ENCODE measurements at regions not wholly inside any gene's neighbourhood (a gene's known extent, or its start where the extent isn't known, plus 50 kb on each side); places are given as distances from the start of the nearest gene placed in this dataset.
"Not testable (repeated sequence)": the region's sequence is repeated elsewhere in the genome, so short reads cannot be mapped to it uniquely, and the experiment has no call there.

- TF ChIP-seq EZH2 (IDR thresholded peaks at IDR 0.05; ENCODE audit: low read length, unreplicated experiment) (no peak), CTCF (conservative IDR thresholded peaks at IDR 0.05; ENCODE audit: low read depth, low read length) (peak; percentile 77)
- POLR2A ChIA-PET (ENCODE audit: unreplicated experiment) = no interaction called here
- CTCF ChIA-PET = no interaction called here
- ATAC-seq = peak; percentile 74
- Histone ChIP-seq H2AFZ (ENCODE audit: low read length) (no peak overlapping the region), H3F3A (ENCODE audit: low read length, unreplicated experiment) (no peaks in the 10 kb centered on the region), H3K27me3 (ENCODE audit: low read length) (no peaks in the 10 kb centered on the region), H3K4me3 (ENCODE audit: low read length) (no peak overlapping the region), H3K9me2 (replicated peaks; ENCODE audit: low read length) (no peaks in the 10 kb centered on the region), H3K4me1 (ENCODE audit: insufficient read depth, low read length) (no peaks in the 10 kb centered on the region), H3K79me2 (ENCODE audit: low read length) (no peaks in the 10 kb centered on the region), H3K4me2 (ENCODE audit: low read length) (no peak overlapping the region), H3K36me3 (ENCODE audit: low read depth, low read length) (no peaks in the 10 kb centered on the region), H3K27ac (ENCODE audit: low read length) (no peak overlapping the region), H3K9me3 (ENCODE audit: low read length) (no peaks in the 10 kb centered on the region), H4K20me1 (ENCODE audit: low read length) (no peaks in the 10 kb centered on the region), H3K9ac (ENCODE audit: low read length) (no peak overlapping the region)
- peak; percentile 83 for DNase-seq
- BruUV-seq (replicated peaks) = no TSS peak
- intact Hi-C loops (cut with micrococcal nuclease) = loop anchor here (1.0 to 5.0 kb wide), 3 partner anchors 138 to 310 kb away; no protein-coding TSS in a partner anchor
Measured at GRCh38 chrX:106481341-106481740, 130.4 kb upstream of the RADX start.

GRCh38 chrX:106484233-106484632, 127.5 kb upstream of the RADX start:
- Histone ChIP-seq H3K9me2 (replicated peaks; ENCODE audit: low read length) (no peaks in the 10 kb centered on the region), H3K36me3 (ENCODE audit: low read depth, low read length) (no peaks in the 10 kb centered on the region), H3K4me1 (ENCODE audit: insufficient read depth, low read length) (no peaks in the 10 kb centered on the region), H3K4me3 (ENCODE audit: low read length) (no peak overlapping the region), H3F3A (ENCODE audit: low read length, unreplicated experiment) (no peaks in the 10 kb centered on the region), H3K4me2 (ENCODE audit: low read length) (no peak overlapping the region), H3K9ac (ENCODE audit: low read length) (no peak overlapping the region), H3K79me2 (ENCODE audit: low read length) (no peaks in the 10 kb centered on the region), H3K27me3 (ENCODE audit: low read length) (no peaks in the 10 kb centered on the region), H2AFZ (ENCODE audit: low read length) (no peak overlapping the region), H4K20me1 (ENCODE audit: low read length) (no peaks in the 10 kb centered on the region), H3K9me3 (ENCODE audit: low read length) (no peaks in the 10 kb centered on the region), H3K27ac (ENCODE audit: low read length) (no peak overlapping the region)
- BruUV-seq (replicated peaks) = no TSS peak
- TF ChIP-seq CTCF (conservative IDR thresholded peaks at IDR 0.05; ENCODE audit: low read depth, low read length) (no peak), EZH2 (IDR thresholded peaks at IDR 0.05; ENCODE audit: low read length, unreplicated experiment) (no peak), EZH2phosphoT487 (IDR thresholded peaks at IDR 0.05; ENCODE audit: borderline replicate concordance, low read length) (no peak)
- ChIA-PET POLR2A (ENCODE audit: unreplicated experiment) (no interaction called here), CTCF (no interaction called here)
- intact Hi-C loops (cut with micrococcal nuclease) = loop anchor here (5.0 kb wide), 1 partner anchor 268 kb away; no protein-coding TSS in a partner anchor
- no peak for ATAC-seq
- DNase-seq = no peak

- H3K4me2 ChIP-seq (ENCODE audit: low read length); H3F3A ChIP-seq (ENCODE audit: low read length, unreplicated experiment); H3K27ac ChIP-seq (ENCODE audit: low read length); H3K79me2 ChIP-seq (ENCODE audit: low read length); BruUV-seq (replicated peaks); H3K9me2 ChIP-seq (replicated peaks; ENCODE audit: low read length); POLR2A ChIA-PET (ENCODE audit: unreplicated experiment); H3K4me3 ChIP-seq (ENCODE audit: low read length); ATAC-seq; DNase-seq; H2AFZ ChIP-seq (ENCODE audit: low read length); H3K9me3 ChIP-seq (ENCODE audit: low read length); H3K36me3 ChIP-seq (ENCODE audit: low read depth, low read length); H3K27me3 ChIP-seq (ENCODE audit: low read length); H4K20me1 ChIP-seq (ENCODE audit: low read length); intact Hi-C loops (cut with micrococcal nuclease); H3K4me1 ChIP-seq (ENCODE audit: insufficient read depth, low read length); CTCF ChIA-PET; H3K9ac ChIP-seq (ENCODE audit: low read length): not testable (repeated sequence)
Measured at GRCh38 chrX:106493210-106493816, 118.5 kb upstream of the RADX start.

All from PC-3 (cell line).